HEK293 (cell line): ENCODE measurements at regions not wholly inside any gene's neighbourhood (a gene's known extent, or its start where the extent isn't known, plus 50 kb on each side); places are given as distances from the start of the nearest gene placed in this dataset.

Experiments
- CTCF ChIA-PET: fragments of 350-600 bp; formaldehyde crosslinking; extraction: SDS; loops from one replicate; lab custom pipeline; 2021; ENCODE audit warnings: antibody characterized with exemption; lab: Yijun Ruan, JAX
- POLR2A ChIA-PET: fragments of 300-600 bp; formaldehyde crosslinking; extraction: SDS; loops from one replicate; lab custom pipeline; 2020; ENCODE audit warnings: antibody characterized with exemption, inconsistent platforms; lab: Yijun Ruan, JAX
- H3K27ac ChIP-seq: fragments of 200-500 bp; sonication (Bioruptor generic); 2 replicates; pipeline ENCODE4 v1.5.1; 2014; ENCODE audit warnings: low read depth, low read length, control low read depth, inconsistent platforms; ENCODE audit errors: extremely low read depth
- H3K36me3 ChIP-seq, 2 experiments: fragments of 200-500 bp in 1 of 2; sonication (Bioruptor generic) in 1 of 2; 1 replicate in 1 of 2; 2 replicates in 1 of 2; pipeline ENCODE4 v1.5.1; 2014 to 2017; ENCODE audit warnings: inconsistent platforms in 2 of 2, low read length in 2 of 2; ENCODE audit not compliant: control insufficient read depth in 2 of 2, insufficient read depth in 1 of 2
- H3K4me1 ChIP-seq: fragments of 200-500 bp; sonication (Bioruptor generic); 2 replicates; pipeline ENCODE4 v1.5.1; 2014; ENCODE audit warnings: mild to moderate bottlenecking, low read length, inconsistent platforms; ENCODE audit not compliant: control insufficient read depth, insufficient read depth
- H3K4me3 ChIP-seq: 2 replicates; pipeline ENCODE4 v1.5.1; 2011; ENCODE audit warnings: low read depth, mild to moderate bottlenecking, control low read depth, low read length, moderate library complexity
- H3K9me3 ChIP-seq: fragments of 200-500 bp; sonication (Bioruptor generic); 2 replicates; pipeline ENCODE4 v1.5.1; 2014; ENCODE audit warnings: low read depth, low read length, inconsistent platforms; ENCODE audit not compliant: control insufficient read depth, insufficient read depth
- GLIS2 ChIP-seq: fragments of 450-650 bp; formaldehyde crosslinking; IDR thresholded peaks from 2 replicates; pipeline ENCODE4 v1.5.1; 2016; ENCODE audit warnings: missing biosample characterization, missing genetic modification characterization
- KLF16 ChIP-seq: fragments of 450-650 bp; formaldehyde crosslinking; IDR thresholded peaks from 2 replicates; pipeline ENCODE4 v1.5.1; 2017; ENCODE audit warnings: missing biosample characterization, missing genetic modification characterization
- KLF9 ChIP-seq: fragments of 450-650 bp; formaldehyde crosslinking; IDR thresholded peaks from 2 replicates; pipeline ENCODE4 v1.5.1; 2016; ENCODE audit warnings: missing biosample characterization, missing genetic modification characterization, low read depth
- YY1 ChIP-seq: fragments of 450-650 bp; formaldehyde crosslinking; IDR thresholded peaks from 2 replicates; pipeline ENCODE4 v1.5.1; 2018; ENCODE audit warnings: missing biosample characterization, missing genetic modification characterization
- ZBTB21 ChIP-seq: fragments of 450-650 bp; formaldehyde crosslinking; IDR thresholded peaks from 2 replicates; pipeline ENCODE4 v1.5.1; 2017; ENCODE audit warnings: missing biosample characterization, missing genetic modification characterization
- ZBTB7A ChIP-seq: fragments of 450-650 bp; formaldehyde crosslinking; IDR thresholded peaks from 2 replicates; pipeline ENCODE4 v1.5.1; 2016; ENCODE audit warnings: low read depth, missing biosample characterization, missing genetic modification characterization
- ZNF132 ChIP-seq: fragments of 450-650 bp; formaldehyde crosslinking; IDR thresholded peaks from 2 replicates; pipeline ENCODE4 v1.5.1; 2017; ENCODE audit warnings: missing biosample characterization, missing genetic modification characterization, borderline replicate concordance
- ZNF133 ChIP-seq: fragments of 450-650 bp; formaldehyde crosslinking; IDR thresholded peaks from 2 replicates; pipeline ENCODE4 v1.5.1; 2016; ENCODE audit warnings: missing biosample characterization, missing genetic modification characterization
- ZNF214 ChIP-seq: fragments of 450-650 bp; formaldehyde crosslinking; IDR thresholded peaks from 2 replicates; pipeline ENCODE4 v1.5.1; 2017; ENCODE audit warnings: missing biosample characterization, mild to moderate bottlenecking, missing genetic modification characterization, borderline replicate concordance
- ZNF248 ChIP-seq: fragments of 450-650 bp; formaldehyde crosslinking; IDR thresholded peaks from 2 replicates; pipeline ENCODE4 v1.5.1; 2017; ENCODE audit warnings: missing biosample characterization, missing genetic modification characterization
- ZNF292 ChIP-seq: fragments of 450-650 bp; formaldehyde crosslinking; IDR thresholded peaks from 2 replicates; pipeline ENCODE4 v1.5.1; 2016; ENCODE audit warnings: low read depth, missing biosample characterization, missing genetic modification characterization, borderline replicate concordance
- ZNF311 ChIP-seq: fragments of 450-650 bp; formaldehyde crosslinking; IDR thresholded peaks from 2 replicates; pipeline ENCODE4 v1.5.1; 2017; ENCODE audit warnings: missing biosample characterization, missing genetic modification characterization, borderline replicate concordance
- ZNF350 ChIP-seq: fragments of 450-650 bp; formaldehyde crosslinking; IDR thresholded peaks from 2 replicates; pipeline ENCODE4 v1.5.0; 2017; ENCODE audit warnings: missing biosample characterization, mild to moderate bottlenecking, missing genetic modification characterization
- ZNF555 ChIP-seq: fragments of 450-650 bp; formaldehyde crosslinking; conservative IDR thresholded peaks from 2 replicates; pipeline ENCODE4 v1.5.1; 2017; ENCODE audit warnings: missing biosample characterization, mild to moderate bottlenecking, missing genetic modification characterization, inconsistent platforms
- ZNF571 ChIP-seq: fragments of 450-650 bp; formaldehyde crosslinking; IDR thresholded peaks from 2 replicates; pipeline ENCODE4 v1.5.0; 2017; ENCODE audit warnings: missing biosample characterization, missing genetic modification characterization
- ZNF600 ChIP-seq: fragments of 450-650 bp; formaldehyde crosslinking; IDR thresholded peaks from 2 replicates; pipeline ENCODE4 v1.5.1; 2016; ENCODE audit warnings: missing biosample characterization, missing genetic modification characterization
- ZNF623 ChIP-seq: fragments of 450-650 bp; formaldehyde crosslinking; IDR thresholded peaks from 2 replicates; pipeline ENCODE4 v1.5.1; 2016; ENCODE audit warnings: missing biosample characterization, missing genetic modification characterization
- ZNF660 ChIP-seq: fragments of 450-650 bp; IDR thresholded peaks from 2 replicates; pipeline ENCODE4 v1.5.1; 2018; ENCODE audit warnings: missing biosample characterization, mild to moderate bottlenecking, missing genetic modification characterization
- TF ChIP-seq, protein P1 (sequence below): fragments of 450-650 bp; IDR thresholded peaks from 2 replicates; pipeline ENCODE4 v1.5.1; 2018; ENCODE audit warnings: missing biosample characterization, mild to moderate bottlenecking, missing genetic modification characterization
- TF ChIP-seq, protein P2 (sequence below): fragments of 450-650 bp; formaldehyde crosslinking; IDR thresholded peaks from 2 replicates; pipeline ENCODE4 v1.5.1; 2016; ENCODE audit warnings: missing biosample characterization, missing genetic modification characterization
- TF ChIP-seq, protein P3 (sequence below): fragments of 450-650 bp; formaldehyde crosslinking; IDR thresholded peaks from 2 replicates; pipeline ENCODE4 v1.5.0; 2017; ENCODE audit warnings: missing biosample characterization, missing genetic modification characterization, borderline replicate concordance
- TF ChIP-seq, protein P4 (sequence below): fragments of 450-650 bp; formaldehyde crosslinking; IDR thresholded peaks from 2 replicates; pipeline ENCODE4 v1.5.1; 2016; ENCODE audit warnings: missing biosample characterization, missing genetic modification characterization
- TF ChIP-seq, protein P5 (sequence below): fragments of 450-650 bp; formaldehyde crosslinking; IDR thresholded peaks from 2 replicates; pipeline ENCODE4 v1.5.1; 2017; ENCODE audit warnings: missing biosample characterization, missing genetic modification characterization

DNA sequence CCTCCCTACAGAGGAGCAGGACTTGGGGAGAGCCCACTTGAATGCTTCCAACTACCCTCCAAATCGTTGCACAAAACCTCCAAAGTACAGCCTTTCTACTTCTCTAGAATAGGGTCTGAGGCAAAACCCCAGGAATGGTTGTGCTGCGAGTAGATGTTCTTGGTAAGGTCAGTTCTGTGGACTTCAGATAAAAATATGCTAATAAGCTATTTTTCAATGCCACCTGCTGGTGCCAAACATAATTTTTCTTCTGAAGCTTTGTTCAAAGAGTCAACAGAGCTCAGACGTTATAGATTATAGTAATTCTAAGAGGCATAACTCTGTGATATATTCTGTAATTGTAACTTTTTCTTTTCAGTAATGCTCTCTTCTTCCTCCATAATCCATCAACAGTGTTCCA, 425.7 kb downstream of the GPAT3 start:
- TF ChIP-seq, protein P1, sequence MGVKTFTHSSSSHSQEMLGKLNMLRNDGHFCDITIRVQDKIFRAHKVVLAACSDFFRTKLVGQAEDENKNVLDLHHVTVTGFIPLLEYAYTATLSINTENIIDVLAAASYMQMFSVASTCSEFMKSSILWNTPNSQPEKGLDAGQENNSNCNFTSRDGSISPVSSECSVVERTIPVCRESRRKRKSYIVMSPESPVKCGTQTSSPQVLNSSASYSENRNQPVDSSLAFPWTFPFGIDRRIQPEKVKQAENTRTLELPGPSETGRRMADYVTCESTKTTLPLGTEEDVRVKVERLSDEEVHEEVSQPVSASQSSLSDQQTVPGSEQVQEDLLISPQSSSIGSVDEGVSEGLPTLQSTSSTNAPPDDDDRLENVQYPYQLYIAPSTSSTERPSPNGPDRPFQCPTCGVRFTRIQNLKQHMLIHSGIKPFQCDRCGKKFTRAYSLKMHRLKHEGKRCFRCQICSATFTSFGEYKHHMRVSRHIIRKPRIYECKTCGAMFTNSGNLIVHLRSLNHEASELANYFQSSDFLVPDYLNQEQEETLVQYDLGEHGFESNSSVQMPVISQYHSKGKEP (tag by site-specific recombination) = no peak
- TF ChIP-seq ZBTB21 (tag by site-specific recombination) (no peak), GLIS2 (tag by site-specific recombination) (no peak), YY1 (no peak), ZNF248 (tag by site-specific recombination) (no peak), ZNF133 (no peak), ZNF660 (tag by site-specific recombination) (no peak), KLF9 (tag by site-specific recombination) (no peak), ZBTB7A (tag by site-specific recombination) (no peak), ZNF571 (tag by site-specific recombination) (no peak), ZNF292 (tag by site-specific recombination) (no peak), ZNF311 (tag by site-specific recombination) (no peak), ZNF555 (tag by site-specific recombination) (no peak), ZNF350 (tag by site-specific recombination) (no peak), ZNF132 (tag by site-specific recombination) (no peak)
- TF ChIP-seq, protein P2, sequence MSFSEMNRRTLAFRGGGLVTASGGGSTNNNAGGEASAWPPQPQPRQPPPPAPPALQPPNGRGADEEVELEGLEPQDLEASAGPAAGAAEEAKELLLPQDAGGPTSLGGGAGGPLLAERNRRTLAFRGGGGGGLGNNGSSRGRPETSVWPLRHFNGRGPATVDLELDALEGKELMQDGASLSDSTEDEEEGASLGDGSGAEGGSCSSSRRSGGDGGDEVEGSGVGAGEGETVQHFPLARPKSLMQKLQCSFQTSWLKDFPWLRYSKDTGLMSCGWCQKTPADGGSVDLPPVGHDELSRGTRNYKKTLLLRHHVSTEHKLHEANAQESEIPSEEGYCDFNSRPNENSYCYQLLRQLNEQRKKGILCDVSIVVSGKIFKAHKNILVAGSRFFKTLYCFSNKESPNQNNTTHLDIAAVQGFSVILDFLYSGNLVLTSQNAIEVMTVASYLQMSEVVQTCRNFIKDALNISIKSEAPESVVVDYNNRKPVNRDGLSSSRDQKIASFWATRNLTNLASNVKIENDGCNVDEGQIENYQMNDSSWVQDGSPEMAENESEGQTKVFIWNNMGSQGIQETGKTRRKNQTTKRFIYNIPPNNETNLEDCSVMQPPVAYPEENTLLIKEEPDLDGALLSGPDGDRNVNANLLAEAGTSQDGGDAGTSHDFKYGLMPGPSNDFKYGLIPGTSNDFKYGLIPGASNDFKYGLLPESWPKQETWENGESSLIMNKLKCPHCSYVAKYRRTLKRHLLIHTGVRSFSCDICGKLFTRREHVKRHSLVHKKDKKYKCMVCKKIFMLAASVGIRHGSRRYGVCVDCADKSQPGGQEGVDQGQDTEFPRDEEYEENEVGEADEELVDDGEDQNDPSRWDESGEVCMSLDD = no peak
- TF ChIP-seq, protein P3, sequence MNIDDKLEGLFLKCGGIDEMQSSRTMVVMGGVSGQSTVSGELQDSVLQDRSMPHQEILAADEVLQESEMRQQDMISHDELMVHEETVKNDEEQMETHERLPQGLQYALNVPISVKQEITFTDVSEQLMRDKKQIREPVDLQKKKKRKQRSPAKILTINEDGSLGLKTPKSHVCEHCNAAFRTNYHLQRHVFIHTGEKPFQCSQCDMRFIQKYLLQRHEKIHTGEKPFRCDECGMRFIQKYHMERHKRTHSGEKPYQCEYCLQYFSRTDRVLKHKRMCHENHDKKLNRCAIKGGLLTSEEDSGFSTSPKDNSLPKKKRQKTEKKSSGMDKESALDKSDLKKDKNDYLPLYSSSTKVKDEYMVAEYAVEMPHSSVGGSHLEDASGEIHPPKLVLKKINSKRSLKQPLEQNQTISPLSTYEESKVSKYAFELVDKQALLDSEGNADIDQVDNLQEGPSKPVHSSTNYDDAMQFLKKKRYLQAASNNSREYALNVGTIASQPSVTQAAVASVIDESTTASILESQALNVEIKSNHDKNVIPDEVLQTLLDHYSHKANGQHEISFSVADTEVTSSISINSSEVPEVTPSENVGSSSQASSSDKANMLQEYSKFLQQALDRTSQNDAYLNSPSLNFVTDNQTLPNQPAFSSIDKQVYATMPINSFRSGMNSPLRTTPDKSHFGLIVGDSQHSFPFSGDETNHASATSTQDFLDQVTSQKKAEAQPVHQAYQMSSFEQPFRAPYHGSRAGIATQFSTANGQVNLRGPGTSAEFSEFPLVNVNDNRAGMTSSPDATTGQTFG (tag by site-specific recombination) = no peak
- Histone ChIP-seq H3K4me3 (no peak overlapping the region), H3K36me3 (no peaks in the 10 kb centered on the region), H3K4me1 (no peaks in the 10 kb centered on the region), H3K27ac (no peak overlapping the region), H3K9me3 (no peaks in the 10 kb centered on the region)
- CTCF ChIA-PET = interaction anchor here (0.5 to 1.4 kb wide), 4 partner anchors 13 to 318 kb away, joined by 3 to 4 read pairs (median 3); no protein-coding TSS in a partner anchor
- POLR2A ChIA-PET = no interaction called here

DNA sequence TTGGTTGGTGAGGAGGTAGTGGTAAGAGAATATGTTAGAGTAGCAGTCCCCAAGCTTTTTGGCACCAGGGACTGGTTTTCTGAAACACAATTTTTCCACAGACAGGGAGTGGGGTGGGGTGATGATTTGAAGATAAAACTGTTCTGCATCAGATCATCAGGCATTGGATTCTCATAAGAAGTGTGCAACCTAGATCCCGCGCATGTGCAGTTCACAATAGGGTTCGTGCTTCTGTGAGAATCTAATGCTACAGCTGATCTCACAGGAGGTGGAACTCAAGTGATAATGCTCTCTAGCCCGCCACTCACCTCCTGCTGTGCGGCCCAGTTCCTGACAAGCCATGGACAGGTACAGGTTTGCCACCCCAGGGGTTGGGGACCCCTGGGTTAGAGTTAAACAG, 423.3 kb downstream of the GPAT3 start:
- Histone ChIP-seq H3K4me1 (no peaks in the 10 kb centered on the region), H3K4me3 (no peak overlapping the region), H3K9me3 (no peaks in the 10 kb centered on the region), H3K36me3 (no peaks in the 10 kb centered on the region), H3K27ac (no peak overlapping the region)
- ChIA-PET POLR2A (no interaction called here), CTCF (interaction anchor here (0.6 kb wide), 1 partner anchor 17 kb away, joined by 4 read pairs; no protein-coding TSS in a partner anchor)
- TF ChIP-seq, protein P1 (tag by site-specific recombination) = no peak
- TF ChIP-seq ZNF600 (no peak), ZNF214 (tag by site-specific recombination) (no peak), KLF16 (tag by site-specific recombination) (no peak), ZNF623 (no peak), ZNF660 (tag by site-specific recombination) (no peak)
- TF ChIP-seq, protein P4, sequence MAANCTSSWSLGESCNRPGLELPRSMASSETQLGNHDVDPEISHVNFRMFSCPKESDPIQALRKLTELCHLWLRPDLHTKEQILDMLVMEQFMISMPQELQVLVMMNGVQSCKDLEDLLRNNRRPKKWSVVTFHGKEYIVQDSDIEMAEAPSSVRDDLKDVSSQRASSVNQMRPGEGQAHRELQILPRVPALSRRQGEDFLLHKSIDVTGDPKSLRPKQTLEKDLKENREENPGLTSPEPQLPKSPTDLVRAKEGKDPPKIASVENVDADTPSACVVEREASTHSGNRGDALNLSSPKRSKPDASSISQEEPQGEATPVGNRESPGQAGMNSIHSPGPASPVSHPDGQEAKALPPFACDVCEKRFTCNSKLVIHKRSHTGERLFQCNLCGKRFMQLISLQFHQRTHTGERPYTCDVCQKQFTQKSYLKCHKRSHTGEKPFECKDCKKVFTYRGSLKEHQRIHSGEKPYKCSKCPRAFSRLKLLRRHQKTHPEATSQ (tag by site-specific recombination) = no peak
- TF ChIP-seq, protein P5, sequence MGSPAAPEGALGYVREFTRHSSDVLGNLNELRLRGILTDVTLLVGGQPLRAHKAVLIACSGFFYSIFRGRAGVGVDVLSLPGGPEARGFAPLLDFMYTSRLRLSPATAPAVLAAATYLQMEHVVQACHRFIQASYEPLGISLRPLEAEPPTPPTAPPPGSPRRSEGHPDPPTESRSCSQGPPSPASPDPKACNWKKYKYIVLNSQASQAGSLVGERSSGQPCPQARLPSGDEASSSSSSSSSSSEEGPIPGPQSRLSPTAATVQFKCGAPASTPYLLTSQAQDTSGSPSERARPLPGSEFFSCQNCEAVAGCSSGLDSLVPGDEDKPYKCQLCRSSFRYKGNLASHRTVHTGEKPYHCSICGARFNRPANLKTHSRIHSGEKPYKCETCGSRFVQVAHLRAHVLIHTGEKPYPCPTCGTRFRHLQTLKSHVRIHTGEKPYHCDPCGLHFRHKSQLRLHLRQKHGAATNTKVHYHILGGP = no peak
